ENCODE measurements at regions not wholly inside any gene's neighbourhood (a gene's known extent, or its start where the extent isn't known, plus 50 kb on each side); places are given as distances from the start of the nearest gene placed in this dataset.
A peak's percentile ranks its signal among the peaks of the same experiment; 100 is the strongest.

GRCh38 chr10:117762819-117763172 lies 220.2 kb downstream of the EMX2 start (continued):
- no peak for TF ChIP-seq ZNF433 (tag by site-specific recombination; IDR thresholded peaks at IDR 0.05; ENCODE audit: low read depth)
- TF ChIP-seq ZNF211 (tag by site-specific recombination; IDR thresholded peaks at IDR 0.05; ENCODE audit: low read depth): no peak
- TF ChIP-seq ZBTB21 (tag by site-specific recombination; IDR thresholded peaks at IDR 0.05): peak; percentile 86
- no peak for TF ChIP-seq ZNF16 (tag by site-specific recombination; IDR thresholded peaks at IDR 0.05; ENCODE audit: low read depth)
- no peak for TF ChIP-seq ZNF10 (tag by site-specific recombination; IDR thresholded peaks at IDR 0.05)
- TF ChIP-seq ZIC2 (tag by site-specific recombination; IDR thresholded peaks at IDR 0.05): no peak; the same call in 1 of the 2 replicates
- TF ChIP-seq ZBTB44 (tag by site-specific recombination; IDR thresholded peaks at IDR 0.05): no peak
- peak; percentile 86 for TF ChIP-seq ZEB2 (tag by site-specific recombination; IDR thresholded peaks at IDR 0.05)
- no peak for TF ChIP-seq SALL2 (tag by site-specific recombination; IDR thresholded peaks at IDR 0.05; ENCODE audit: borderline replicate concordance)
- no peak for TF ChIP-seq ZNF214 (tag by site-specific recombination; IDR thresholded peaks at IDR 0.05; ENCODE audit: borderline replicate concordance)
- TF ChIP-seq ZNF585B (tag by site-specific recombination; IDR thresholded peaks at IDR 0.05): no peak
- TF ChIP-seq OVOL3 (tag by site-specific recombination; IDR thresholded peaks at IDR 0.05): no peak
- TF ChIP-seq, protein P1, sequence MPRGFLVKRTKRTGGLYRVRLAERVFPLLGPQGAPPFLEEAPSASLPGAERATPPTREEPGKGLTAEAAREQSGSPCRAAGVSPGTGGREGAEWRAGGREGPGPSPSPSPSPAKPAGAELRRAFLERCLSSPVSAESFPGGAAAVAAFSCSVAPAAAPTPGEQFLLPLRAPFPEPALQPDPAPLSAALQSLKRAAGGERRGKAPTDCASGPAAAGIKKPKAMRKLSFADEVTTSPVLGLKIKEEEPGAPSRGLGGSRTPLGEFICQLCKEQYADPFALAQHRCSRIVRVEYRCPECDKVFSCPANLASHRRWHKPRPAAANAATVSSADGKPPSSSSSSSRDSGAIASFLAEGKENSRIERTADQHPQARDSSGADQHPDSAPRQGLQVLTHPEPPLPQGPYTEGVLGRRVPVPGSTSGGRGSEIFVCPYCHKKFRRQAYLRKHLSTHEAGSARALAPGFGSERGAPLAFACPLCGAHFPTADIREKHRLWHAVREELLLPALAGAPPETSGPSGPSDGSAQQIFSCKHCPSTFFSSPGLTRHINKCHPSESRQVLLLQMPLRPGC (tag by site-specific recombination; IDR thresholded peaks at IDR 0.05): no peak
- no peak for TF ChIP-seq ZNF76 (tag by site-specific recombination; IDR thresholded peaks at IDR 0.05; ENCODE audit: borderline replicate concordance, low read depth)
- TF ChIP-seq ZNF114 (tag by site-specific recombination; IDR thresholded peaks at IDR 0.05): no peak
- TF ChIP-seq ZNF777 (tag by site-specific recombination; IDR thresholded peaks at IDR 0.05; ENCODE audit: borderline replicate concordance): no peak
- peak; percentile 98; the same call in 1 of the 2 replicates for TF ChIP-seq ZNF660 (tag by site-specific recombination; IDR thresholded peaks at IDR 0.05)
- TF ChIP-seq BCL11A (tag by site-specific recombination; IDR thresholded peaks at IDR 0.05; ENCODE audit: low read depth): no peak
- TF ChIP-seq ZNF132 (tag by site-specific recombination; IDR thresholded peaks at IDR 0.05; ENCODE audit: borderline replicate concordance): no peak
- TF ChIP-seq, protein P2, sequence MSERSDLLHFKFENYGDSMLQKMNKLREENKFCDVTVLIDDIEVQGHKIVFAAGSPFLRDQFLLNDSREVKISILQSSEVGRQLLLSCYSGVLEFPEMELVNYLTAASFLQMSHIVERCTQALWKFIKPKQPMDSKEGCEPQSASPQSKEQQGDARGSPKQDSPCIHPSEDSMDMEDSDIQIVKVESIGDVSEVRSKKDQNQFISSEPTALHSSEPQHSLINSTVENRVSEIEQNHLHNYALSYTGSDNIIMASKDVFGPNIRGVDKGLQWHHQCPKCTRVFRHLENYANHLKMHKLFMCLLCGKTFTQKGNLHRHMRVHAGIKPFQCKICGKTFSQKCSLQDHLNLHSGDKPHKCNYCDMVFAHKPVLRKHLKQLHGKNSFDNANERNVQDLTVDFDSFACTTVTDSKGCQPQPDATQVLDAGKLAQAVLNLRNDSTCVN (tag by site-specific recombination; optimal IDR thresholded peaks at IDR 0.05): no peak
- TF ChIP-seq, protein P3, sequence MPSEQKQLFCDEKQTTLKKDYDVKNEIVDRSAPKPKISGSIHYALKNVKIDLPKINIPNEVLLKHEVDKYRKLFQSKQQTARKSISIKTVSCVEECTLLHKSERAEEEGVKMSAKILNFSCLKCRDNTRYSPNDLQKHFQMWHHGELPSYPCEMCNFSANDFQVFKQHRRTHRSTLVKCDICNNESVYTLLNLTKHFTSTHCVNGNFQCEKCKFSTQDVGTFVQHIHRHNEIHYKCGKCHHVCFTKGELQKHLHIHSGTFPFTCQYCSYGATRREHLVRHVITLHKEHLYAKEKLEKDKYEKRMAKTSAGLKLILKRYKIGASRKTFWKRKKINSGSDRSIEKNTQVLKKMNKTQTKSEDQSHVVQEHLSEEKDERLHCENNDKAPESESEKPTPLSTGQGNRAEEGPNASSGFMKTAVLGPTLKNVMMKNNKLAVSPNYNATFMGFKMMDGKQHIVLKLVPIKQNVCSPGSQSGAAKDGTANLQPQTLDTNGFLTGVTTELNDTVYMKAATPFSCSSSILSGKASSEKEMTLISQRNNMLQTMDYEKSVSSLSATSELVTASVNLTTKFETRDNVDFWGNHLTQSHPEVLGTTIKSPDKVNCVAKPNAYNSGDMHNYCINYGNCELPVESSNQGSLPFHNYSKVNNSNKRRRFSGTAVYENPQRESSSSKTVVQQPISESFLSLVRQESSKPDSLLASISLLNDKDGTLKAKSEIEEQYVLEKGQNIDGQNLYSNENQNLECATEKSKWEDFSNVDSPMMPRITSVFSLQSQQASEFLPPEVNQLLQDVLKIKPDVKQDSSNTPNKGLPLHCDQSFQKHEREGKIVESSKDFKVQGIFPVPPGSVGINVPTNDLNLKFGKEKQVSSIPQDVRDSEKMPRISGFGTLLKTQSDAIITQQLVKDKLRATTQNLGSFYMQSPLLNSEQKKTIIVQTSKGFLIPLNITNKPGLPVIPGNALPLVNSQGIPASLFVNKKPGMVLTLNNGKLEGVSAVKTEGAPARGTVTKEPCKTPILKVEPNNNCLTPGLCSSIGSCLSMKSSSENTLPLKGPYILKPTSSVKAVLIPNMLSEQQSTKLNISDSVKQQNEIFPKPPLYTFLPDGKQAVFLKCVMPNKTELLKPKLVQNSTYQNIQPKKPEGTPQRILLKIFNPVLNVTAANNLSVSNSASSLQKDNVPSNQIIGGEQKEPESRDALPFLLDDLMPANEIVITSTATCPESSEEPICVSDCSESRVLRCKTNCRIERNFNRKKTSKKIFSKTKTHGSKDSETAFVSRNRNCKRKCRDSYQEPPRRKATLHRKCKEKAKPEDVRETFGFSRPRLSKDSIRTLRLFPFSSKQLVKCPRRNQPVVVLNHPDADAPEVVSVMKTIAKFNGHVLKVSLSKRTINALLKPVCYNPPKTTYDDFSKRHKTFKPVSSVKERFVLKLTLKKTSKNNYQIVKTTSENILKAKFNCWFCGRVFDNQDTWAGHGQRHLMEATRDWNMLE (tag by site-specific recombination; conservative IDR thresholded peaks at IDR 0.05; ENCODE audit: low read depth): peak; percentile 52; the same call in 1 of the 2 replicates
- TF ChIP-seq ZNF621 (tag by site-specific recombination; IDR thresholded peaks at IDR 0.05): no peak
- TF ChIP-seq YY1 (tag by site-specific recombination; IDR thresholded peaks at IDR 0.05): no peak
- no peak for TF ChIP-seq ZNF155 (tag by site-specific recombination; IDR thresholded peaks at IDR 0.05)
- TF ChIP-seq, protein P4, sequence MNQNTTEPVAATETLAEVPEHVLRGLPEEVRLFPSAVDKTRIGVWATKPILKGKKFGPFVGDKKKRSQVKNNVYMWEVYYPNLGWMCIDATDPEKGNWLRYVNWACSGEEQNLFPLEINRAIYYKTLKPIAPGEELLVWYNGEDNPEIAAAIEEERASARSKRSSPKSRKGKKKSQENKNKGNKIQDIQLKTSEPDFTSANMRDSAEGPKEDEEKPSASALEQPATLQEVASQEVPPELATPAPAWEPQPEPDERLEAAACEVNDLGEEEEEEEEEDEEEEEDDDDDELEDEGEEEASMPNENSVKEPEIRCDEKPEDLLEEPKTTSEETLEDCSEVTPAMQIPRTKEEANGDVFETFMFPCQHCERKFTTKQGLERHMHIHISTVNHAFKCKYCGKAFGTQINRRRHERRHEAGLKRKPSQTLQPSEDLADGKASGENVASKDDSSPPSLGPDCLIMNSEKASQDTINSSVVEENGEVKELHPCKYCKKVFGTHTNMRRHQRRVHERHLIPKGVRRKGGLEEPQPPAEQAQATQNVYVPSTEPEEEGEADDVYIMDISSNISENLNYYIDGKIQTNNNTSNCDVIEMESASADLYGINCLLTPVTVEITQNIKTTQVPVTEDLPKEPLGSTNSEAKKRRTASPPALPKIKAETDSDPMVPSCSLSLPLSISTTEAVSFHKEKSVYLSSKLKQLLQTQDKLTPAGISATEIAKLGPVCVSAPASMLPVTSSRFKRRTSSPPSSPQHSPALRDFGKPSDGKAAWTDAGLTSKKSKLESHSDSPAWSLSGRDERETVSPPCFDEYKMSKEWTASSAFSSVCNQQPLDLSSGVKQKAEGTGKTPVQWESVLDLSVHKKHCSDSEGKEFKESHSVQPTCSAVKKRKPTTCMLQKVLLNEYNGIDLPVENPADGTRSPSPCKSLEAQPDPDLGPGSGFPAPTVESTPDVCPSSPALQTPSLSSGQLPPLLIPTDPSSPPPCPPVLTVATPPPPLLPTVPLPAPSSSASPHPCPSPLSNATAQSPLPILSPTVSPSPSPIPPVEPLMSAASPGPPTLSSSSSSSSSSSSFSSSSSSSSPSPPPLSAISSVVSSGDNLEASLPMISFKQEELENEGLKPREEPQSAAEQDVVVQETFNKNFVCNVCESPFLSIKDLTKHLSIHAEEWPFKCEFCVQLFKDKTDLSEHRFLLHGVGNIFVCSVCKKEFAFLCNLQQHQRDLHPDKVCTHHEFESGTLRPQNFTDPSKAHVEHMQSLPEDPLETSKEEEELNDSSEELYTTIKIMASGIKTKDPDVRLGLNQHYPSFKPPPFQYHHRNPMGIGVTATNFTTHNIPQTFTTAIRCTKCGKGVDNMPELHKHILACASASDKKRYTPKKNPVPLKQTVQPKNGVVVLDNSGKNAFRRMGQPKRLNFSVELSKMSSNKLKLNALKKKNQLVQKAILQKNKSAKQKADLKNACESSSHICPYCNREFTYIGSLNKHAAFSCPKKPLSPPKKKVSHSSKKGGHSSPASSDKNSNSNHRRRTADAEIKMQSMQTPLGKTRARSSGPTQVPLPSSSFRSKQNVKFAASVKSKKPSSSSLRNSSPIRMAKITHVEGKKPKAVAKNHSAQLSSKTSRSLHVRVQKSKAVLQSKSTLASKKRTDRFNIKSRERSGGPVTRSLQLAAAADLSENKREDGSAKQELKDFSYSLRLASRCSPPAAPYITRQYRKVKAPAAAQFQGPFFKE (tag by site-specific recombination; IDR thresholded peaks at IDR 0.05; ENCODE audit: borderline replicate concordance): no peak
